NCI-H187 treated with DMSO at 0.1 percent for 48 hours (cell line): ENCODE measurements at regions not wholly inside any gene's neighbourhood (a gene's known extent, or its start where the extent isn't known, plus 50 kb on each side); places are given as distances from the start of the nearest gene placed in this dataset.
"Not testable (repeated sequence)": the region's sequence is repeated elsewhere in the genome, so short reads cannot be mapped to it uniquely, and the experiment has no call there.

Experiments
- DNase-seq: peaks from one replicate; lab custom pipeline; 2025; lab: John Stamatoyannopoulos, UW

DNA sequence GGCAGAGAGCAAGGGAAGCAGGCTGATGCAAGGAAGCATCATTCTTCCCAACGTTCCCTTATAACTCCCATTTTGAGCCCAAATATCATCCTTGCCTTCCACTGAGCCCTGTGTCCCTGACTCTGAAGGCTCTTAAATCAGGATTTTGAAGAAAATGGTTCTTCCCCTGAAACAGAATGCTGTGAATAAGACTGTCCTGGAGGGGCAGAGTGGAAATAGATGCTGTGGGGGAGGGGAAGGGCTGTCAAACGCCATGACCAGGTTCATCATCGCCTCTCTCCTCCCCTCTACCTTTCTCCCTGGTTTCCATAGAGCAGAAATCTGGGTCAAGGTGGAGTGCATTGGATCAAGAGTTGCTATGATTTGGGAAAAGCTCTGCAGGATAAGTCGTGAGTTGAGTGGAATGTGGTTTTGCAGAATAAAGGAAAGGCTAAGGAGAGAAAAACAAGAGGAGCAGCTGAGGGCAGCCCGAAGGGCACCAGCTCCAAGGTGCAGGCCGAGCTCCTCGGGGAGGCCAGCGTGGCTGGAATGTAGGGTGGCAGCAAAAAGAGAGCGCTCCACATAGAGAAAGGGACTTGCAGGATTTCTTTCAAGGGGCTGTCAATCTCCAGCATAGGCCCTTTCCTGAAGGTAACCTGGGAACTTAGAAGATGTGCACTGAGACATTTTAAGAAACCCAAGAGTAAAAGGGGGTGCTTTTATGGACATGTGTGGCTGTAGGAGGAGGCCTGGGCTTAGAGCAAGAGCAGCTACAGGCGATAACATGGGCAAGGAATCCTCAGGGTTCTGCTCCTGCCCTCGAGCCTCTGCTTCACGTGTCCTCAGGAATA lies 120.8 kb upstream of the CDYL start:
- no peak for DNase-seq

DNA sequence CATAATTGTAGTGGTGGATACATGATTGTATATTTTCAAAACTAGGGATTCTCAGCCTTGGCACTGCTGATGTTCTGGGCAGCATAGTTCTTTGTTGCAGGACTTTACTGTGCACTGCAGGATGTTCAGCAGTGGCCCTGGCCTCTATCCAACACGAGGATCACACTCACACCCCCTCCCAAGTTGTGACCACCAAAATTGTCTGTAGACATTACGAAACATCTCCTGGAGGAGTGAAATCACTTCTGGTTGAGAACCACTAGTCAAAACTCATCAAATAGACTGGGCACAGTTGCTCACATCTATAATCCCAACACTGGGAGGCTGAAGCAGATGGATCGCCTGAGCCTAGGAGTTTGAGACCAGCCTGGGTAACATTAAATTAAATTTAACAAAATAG lies 123.1 kb upstream of the CDYL start:
- DNase-seq: no peak

DNA sequence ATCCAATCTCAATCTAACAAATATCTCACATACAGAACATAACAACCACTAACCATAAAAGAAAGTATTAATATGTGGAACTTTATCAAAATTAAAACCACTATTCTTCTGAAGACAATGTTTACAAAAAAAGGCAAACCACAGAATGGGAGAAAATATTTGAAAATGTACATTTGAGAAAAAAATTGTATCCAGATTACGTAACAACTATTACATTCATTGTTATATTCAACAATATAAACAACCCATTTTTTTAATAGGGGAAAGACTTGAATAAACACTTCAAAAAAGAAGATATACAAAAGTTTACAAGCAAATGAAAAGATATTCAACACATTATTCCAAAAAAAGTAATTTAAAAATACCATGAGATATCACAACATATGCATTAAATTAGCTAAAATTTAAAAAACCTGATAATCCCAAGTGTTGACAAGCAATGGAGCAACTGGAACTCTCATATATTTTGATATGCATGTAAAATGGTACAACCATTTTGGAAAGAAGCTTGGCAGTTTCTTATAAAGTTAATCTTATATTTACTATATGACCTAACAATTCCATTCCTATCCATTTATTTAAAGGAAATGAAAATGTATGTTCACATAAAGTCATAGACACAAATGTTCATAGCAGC lies 124.3 kb upstream of the CDYL start:
- no peak for DNase-seq

DNA sequence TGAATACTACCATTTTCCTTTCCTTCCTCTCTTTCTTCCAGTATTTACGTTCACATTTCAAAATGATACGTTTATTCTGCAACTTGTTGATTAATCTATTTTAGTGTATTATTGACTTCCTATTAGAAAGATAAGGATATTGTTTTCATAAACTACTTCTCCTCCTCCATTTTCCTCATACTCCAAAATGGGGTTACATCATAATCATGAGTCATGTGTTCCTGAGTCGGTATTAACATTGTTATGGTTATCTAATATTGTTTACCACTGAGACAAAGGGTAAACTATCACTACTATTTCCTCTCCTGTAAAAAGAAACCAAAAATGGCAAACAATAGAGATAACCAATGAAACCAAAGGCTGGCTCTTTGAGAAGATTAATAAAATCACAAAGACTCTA lies 126.5 kb upstream of the CDYL start:
- DNase-seq: no peak

DNA sequence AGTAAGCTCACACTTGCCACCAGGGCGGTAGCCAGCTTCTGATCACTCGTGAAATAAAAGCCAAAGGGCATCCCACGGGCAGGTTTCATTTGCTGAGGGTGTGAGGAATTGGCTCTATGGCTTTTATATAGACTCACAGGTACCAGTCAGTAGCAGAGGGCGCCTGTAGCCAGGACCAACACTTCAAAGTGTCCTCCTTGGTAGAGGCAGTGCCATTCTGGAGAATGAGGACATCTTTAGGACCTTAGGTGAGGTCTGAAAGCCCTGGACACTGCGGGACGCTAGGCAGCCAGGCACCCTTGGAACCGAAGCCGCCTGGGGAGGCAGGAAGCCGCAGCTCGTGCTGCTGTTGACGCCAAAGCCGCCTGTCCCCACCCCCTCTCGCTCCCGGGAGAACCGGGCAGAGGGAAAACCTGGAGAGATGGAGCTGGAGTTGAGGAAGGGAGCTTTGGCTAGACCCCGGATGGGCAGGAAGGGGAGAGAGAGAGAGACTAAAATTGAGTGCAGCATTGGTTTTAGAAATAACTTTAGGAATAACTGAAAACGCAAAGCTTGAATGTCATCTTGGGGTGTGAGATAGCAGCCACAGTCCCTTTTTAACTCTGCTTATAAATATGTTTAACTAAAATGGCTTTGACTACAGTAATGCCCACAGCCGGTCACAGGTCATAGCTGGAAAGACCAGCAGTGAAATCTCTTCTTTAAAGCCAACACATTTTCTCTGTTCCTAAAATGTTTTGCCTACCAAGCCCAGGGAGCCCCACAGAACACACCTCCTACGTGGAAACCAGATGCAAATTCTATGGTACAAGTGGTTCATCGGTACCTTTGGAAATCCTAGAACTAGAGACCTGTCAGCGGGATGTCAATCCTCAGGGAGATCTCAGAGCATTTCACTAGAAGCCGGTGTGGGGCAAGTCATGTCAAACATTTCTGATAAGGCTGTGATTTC lies 128.5 kb upstream of the CDYL start:
- DNase-seq: no peak

DNA sequence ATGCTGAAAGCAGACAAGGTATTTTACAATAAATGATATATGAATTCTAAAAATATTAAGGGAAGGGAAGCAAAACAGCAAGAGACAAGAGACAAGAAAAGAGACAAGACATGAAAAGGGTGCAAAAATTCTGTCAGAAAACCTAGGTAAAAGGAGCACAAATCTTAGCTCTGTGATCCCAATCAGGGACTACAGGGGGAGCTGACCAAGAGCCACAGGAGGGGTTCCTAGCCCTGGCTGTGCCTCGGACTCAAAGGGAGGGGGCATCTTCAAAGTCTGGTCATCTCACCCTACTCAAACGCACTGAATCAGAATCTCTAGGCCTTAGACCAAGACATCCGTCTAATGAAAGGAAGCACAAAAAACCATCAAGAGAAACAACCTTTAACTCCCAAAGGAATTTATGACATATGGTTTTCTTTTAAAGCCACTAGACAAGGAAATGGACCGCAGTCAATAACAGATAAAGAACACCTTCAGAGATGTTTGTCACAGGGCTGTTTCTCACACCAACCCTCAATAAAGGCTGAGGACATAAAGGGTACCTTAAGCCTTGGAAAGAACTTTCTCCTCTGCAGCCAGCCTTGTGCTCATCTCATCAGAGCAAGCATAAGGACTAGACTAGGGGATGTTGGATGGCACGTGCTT lies 130.4 kb upstream of the CDYL start:
- no peak for DNase-seq

DNA sequence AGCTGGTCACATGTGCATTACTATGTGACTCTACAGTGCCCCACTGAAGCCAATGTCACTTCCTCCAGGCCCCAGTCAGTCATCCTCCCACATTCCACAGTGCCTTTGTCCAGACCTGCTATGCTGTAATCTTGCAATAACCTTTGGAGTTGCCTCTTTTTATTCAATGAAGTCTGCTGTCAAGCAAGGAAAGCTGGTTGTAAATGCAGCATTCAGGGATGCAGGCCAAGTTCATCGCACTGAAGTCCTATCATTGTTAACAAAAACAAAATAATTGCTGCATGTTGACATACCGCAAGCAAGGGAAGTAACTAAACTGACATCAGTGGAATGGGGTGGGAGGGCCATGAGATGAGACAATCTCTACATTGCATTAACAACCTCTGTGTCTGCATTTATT lies 131.2 kb upstream of the CDYL start:
- DNase-seq: no peak

DNA sequence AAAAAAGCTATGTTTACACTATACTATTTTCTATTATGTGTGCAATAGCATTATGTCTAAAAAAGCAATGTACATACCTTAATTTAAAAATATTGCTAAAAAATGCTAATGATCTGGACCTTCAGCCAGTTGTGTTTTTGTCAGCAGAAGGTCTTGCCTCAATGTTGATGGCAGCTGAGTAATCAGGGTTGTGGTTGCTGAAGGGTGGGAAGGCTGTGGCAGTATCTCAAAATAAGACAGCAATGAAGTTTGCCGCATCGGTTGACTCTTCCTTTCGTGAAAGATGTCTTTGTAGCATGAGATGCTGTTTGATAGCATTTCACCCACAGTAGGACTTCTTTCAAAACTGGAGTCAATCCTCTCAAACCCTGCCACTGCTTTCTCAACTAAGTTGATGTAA lies 134.7 kb upstream of the CDYL start:
- DNase-seq: no peak

DNA sequence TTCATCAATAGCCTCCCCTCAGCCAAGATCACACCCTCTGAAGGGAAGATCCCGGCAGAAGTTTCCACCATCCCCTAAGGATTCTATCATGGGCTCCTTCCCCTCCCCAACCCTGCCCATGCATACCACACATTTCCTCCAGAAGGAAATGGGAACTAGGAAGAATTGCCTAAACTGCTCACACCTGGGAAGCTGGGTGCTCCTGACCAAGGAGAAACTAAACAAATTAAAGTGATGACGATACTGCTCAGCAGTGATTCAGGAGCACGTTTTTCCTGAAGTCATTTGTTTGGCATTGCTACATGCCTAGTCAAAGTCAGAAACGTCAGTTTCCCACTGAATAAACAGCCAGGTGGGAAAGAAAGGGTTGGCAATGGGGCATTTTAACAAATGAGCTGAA lies 136.1 kb upstream of the CDYL start:
- DNase-seq: no peak

DNA sequence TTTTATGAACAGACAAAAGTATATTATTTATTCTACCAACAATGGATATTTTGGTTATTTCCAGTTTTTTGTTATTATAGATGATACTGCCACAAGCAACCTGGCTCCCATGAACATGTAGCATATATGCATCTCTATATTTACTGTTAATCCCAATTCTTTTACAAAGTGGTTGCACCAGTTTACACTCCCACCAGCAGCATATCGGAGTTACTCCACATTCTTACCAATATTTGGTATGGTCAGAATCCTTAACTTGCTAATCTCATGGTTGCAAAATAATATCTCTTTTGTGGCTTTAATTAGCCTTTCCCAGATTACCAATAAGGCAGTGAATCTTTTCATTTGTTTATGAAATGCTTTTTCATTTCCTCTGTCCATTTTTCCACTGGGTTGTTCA lies 137.6 kb upstream of the CDYL start:
- DNase-seq: no peak

DNA sequence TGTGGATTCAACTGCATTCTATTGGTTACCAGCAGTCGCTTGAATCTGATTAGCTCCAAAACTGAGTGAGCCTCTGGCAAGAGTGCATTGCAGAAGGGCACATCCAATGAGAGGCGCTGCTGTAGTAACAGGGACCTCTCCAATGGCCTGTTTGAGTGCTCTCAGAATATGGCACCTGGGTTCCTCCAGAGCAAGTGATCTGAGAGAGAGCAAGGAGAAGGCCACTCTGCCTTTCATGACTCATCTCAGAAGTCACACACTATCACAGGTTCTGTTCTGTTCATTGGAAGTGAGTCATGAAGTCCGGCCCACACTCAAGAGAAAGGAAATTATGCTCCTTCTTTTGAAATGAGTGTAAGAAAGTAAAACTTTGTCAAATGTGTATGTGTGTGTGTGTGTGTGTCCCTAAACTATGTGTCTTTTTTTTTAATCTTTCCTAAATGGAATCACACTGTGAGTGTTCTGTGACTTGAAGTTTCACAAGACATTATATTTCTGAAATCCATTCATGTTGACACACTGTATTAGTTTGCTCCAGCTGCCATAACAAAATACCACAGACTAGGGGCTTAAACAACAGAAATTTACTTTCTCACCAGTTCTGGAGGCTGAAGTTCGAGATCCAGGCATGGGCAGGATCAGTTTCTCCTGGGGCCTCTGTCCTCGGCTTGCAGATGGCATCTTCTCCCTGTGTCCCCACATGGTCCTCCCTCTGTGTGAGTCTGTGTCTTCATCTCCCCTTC lies 138.3 kb upstream of the CDYL start:
- DNase-seq: no peak

DNA sequence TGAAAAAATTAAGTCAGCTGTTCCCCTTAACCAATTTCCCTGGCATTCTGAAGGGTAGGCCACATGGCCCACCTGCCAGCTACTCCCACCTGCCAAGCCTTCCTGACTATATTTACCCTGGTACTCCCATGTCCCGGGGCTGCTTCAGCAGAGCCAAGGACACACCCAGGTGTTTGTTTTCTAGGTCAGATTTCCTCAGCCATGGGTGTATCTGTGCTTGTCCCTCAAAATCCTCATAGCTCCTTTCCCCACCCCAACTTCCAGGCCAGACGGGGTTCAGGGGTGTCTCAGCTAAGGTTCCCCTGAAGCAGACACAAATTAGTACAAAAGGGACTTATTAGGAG lies 139.4 kb upstream of the CDYL start:
- DNase-seq: no peak

DNA sequence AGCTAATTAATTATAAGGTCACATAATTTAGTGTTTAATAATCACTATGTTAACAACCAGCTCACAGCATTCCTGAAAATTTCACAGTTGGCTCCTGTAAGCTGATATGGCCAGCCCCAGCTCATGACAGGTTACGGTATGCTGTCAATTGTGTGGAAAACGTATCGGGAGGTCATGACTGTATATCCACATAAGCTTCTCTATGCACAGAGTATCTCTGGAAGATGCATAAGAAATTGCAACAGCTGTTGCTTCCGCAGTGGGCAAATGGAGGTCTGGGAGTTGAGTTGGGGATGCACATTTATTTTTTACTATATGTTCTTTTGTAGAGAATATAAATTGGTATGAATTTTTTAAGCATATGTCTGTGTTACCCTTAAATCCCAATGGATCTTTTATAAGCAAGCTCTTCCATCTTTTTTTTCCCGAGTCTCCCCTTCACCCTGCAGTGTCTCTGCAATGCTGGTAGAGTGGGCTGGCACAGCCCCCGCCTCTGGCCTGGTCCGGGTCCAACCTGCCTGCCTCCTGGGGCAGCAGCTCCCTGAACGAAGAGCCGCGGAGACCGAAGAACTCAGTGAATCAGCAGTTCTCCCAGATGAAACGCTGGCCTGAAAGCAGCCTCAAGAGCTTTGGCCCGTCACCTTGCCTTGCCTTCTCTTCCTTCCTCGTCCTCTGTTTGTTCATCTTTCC lies 139.9 kb upstream of the CDYL start:
- DNase-seq: no peak

DNA sequence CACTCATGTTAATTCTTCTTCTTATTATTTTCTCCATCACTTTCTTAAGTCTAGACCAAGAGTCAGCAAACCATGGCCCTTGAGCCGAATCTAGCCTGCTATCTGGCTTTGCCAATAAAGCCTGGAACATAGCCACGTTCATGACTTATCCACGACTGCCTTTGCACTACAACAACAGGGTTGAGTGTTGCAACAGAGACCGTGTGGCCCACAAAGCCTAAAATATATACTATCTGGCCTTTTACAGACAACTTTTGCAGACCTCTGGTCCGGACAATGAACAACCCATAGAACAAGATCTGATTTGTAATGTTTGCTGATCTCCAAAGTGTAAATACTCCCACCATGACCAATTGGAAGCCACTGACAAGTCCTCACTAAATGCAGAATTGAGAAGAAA lies 140.5 kb upstream of the CDYL start:
- DNase-seq: no peak

DNA sequence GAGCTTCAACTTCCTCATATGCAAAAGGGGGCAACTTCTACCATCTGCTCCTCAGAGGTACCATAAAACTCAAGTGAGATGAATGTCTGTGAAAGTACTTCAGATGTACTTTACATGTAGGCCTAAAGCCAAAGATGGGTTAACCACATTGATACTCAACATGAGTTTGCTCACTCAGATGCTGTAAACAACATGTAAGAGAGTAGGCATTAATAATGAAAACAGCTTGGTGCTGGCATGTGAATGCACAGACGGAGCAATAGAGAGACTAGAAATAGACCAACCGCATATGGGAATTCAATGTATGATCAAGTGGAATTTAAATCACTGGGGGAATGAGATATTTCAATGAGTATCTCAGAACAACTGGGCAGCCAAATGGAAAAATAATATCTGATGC lies 143.8 kb upstream of the CDYL start:
- DNase-seq: peak; percentile 77

DNA sequence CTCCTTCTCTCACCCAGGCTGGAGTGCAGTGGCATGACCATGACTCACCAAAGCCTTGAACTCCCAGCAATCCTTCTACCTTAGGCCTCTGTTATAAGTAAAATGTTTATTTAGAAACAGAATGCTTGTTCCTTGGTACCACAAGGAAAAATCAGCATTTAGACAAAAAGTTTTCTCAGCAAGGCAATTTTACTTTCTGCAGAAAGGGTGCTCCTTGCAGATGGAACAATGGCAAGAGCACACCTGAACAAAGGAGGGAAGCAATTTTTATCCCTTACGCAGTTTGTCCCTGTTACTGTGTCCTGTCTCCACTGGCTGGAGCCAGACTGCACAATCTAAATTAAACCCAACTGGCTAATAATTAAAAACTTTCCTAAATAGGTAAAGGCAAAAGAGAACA lies 146.4 kb upstream of the CDYL start:
- not testable (repeated sequence) for DNase-seq

DNA sequence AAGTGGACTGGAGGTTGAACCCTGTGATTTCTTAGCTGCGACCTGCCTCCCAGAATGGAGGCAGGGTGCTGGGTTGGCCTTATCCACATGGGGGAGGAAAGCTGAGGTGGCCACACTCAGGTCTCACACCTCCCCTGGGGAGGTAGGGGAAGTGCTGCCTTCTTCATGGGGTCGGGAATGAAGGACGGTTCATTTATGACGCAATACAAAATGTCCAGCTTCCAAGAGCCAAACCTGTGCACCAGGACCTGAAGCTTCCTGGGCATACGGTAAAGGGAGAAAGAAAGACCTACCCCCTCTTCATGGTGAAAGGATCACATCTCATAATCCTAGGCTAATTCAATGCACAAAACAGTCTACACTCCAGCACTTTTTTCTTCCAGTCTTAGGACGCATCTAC lies 150.6 kb upstream of the CDYL start:
- no peak for DNase-seq

DNA sequence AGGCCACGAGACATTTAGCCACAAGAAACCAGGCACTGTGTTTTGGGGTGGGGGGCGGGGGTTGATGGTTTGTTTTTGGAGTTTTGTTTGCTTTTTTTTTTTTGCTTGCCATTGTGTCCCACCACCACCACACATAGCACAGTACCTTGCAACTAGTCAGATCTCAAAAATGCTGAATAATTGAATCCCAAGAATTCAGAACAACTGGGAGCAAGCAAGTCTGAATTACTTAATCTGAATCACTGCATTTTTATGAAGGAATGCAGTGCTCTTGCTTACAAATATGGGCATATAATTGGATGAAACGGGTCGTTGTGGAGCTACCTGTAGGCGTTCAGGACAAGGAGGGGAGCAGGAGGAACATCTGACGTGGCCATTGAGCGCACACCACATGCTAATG lies 151.5 kb upstream of the CDYL start:
- DNase-seq: no peak

DNA sequence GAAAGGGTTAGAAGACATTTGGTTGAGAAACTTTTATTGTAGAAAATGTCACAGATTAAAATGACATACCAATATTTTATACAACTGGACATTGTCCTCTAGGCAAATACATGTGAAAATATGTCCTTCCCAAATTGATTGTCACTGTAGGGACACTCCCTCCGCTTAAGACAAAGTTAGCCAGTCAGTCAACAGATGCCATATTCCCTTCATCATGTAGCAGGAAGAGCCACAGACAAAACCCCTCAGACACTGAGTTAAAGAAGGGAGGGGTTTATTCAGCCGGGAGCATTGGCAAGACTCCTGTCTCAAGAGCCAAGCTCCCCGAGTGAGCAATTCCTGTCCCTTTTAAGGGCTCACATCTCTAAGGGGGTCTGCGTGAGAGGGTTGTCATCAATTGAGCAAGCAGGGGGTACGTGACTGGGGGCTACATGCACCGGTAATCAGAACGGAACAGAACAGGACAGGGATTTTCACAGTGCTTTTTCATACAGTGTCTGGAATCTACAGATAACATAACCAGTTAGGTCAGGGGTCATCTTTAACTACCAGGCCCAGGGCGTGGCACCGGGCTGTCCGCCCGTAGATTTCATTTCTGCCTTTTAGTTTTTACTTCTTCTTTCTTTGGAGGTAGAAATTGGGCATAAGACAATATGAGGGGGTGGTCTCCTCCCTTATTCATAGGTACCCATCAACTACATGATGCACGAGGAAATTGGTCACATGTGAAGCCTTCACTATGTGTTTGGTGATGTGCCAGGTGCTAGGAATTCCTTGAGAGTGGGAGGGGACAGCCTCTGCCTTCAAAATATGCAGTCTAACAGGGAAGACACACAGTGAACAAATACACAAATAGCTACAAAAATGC lies 155.7 kb upstream of the CDYL start:
- no peak for DNase-seq

DNA sequence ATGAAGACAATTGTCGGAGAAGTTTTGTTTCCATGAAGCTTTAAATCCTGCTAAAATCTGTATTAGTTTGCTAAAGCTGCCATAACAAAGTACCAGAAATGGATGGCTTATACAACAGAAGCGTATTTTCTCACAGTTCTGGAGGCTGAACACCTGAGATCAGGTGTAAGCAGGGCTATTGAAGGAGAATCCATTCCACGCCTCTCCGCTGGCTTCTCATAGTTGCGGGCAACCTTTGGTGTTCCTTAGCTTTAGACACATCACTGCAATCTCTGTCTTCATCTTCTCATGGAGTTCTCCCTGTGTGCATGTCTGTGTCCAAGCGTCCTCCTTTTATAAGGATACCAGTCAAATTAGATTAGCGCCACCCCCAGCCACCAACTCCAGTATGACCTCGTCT lies 159.9 kb upstream of the CDYL start:
- no peak for DNase-seq
